Endothelial cell of umbilical vein (primary cell): ENCODE measurements at regions not wholly inside any gene's neighbourhood (a gene's known extent, or its start where the extent isn't known, plus 50 kb on each side); places are given as distances from the start of the nearest gene placed in this dataset.

Experiments
- BruUV-seq: library from RNA; stranded (reverse); fragments of 400-500 nt; replicated peaks from 2 replicates; lab custom pipeline; 2021; lab: Mats Ljungman, UMichigan
- CTCF ChIA-PET: fragments of 300-600, 350-600 bp; sonication (Branson Sonifier 250); formaldehyde crosslinking; loops from one replicate; lab custom pipeline; 2021; ENCODE audit warnings: antibody characterized with exemption, inconsistent platforms; lab: Charles Lee
- POLR2A ChIA-PET: fragments of 300-600, 350-600 bp; sonication (Branson Sonifier 250); formaldehyde crosslinking; loops from one replicate; lab custom pipeline; 2021; ENCODE audit warnings: antibody characterized with exemption, inconsistent platforms; lab: Charles Lee
- DNase-seq: peaks from one replicate; pipeline ENCODE4 v3.0.0-alpha.2; 2011; ENCODE audit warnings: low read depth, low spot score
- FAIRE-seq: peaks from 2 replicates; lab custom pipeline; 2011; peaks lifted over from hg19 to GRCh38; lab: Jason Lieb, UNC
- H2AFZ ChIP-seq: 2 replicates; pipeline ENCODE4 v1.6.0; 2012; ENCODE audit warnings: low read depth, low read length, control low read depth, inconsistent platforms
- H3K27ac ChIP-seq: 2 replicates; pipeline ENCODE4 v1.5.1; 2011; ENCODE audit warnings: low read depth, mild to moderate bottlenecking, control low read depth, low read length, moderate library complexity; ENCODE audit not compliant: insufficient read depth
- H3K27me3 ChIP-seq, 2 experiments: 2 replicates each; pipeline versions ENCODE4 v1.6.0 to v1.6.1; 2011; ENCODE audit warnings: low read length in 2 of 2, mixed read lengths in 1 of 2; ENCODE audit not compliant: control insufficient read depth in 2 of 2, insufficient read depth in 2 of 2
- H3K36me3 ChIP-seq, 2 experiments: 2 replicates in 1 of 2; 3 replicates in 1 of 2; pipeline ENCODE4 v1.5.1; 2011; ENCODE audit warnings: low read length in 2 of 2, mild to moderate bottlenecking in 1 of 2, moderate library complexity in 1 of 2; ENCODE audit not compliant: control insufficient read depth in 2 of 2, insufficient read depth in 2 of 2; ENCODE audit errors: extremely low read depth in 1 of 2
- H3K4me1 ChIP-seq: 3 replicates; pipeline ENCODE4 v1.5.1; 2011; ENCODE audit warnings: mild to moderate bottlenecking, low read length; ENCODE audit not compliant: control insufficient read depth, insufficient read depth; ENCODE audit errors: extremely low read depth
- H3K4me2 ChIP-seq: 2 replicates; pipeline ENCODE4 v1.6.1; 2011; ENCODE audit warnings: low read length, control low read depth, mixed read lengths; ENCODE audit not compliant: insufficient read depth
- H3K4me3 ChIP-seq, 3 experiments: fragments of 200-600 bp in 1 of 3; sonication (generic), shearing (Covaris generic) in 1 of 3; replicated peaks in 1 of 3; 2 replicates each; pipeline ENCODE4 v1.5.1; 2011 to 2016; ENCODE audit warnings: control low read depth in 3 of 3, low read length in 3 of 3, mild to moderate bottlenecking in 2 of 3, inconsistent platforms in 1 of 3, low read depth in 1 of 3, moderate library complexity in 1 of 3; ENCODE audit not compliant: insufficient read depth in 1 of 3
- H3K79me2 ChIP-seq: 2 replicates; pipeline ENCODE4 v1.6.0; 2012; ENCODE audit warnings: low read length, inconsistent platforms; ENCODE audit not compliant: control insufficient read depth, insufficient read depth
- H3K9ac ChIP-seq: replicated peaks from 2 replicates; pipeline ENCODE3; 2011; ENCODE audit warnings: low read length, control low read depth; ENCODE audit not compliant: insufficient read depth; ENCODE audit errors: extremely low read depth
- H3K9me1 ChIP-seq: replicated peaks from 3 replicates; pipeline ENCODE4 v1.6.0; 2011; ENCODE audit warnings: mild to moderate bottlenecking, low read length; ENCODE audit not compliant: control insufficient read depth, insufficient read depth; ENCODE audit errors: extremely low read depth
- H3K9me3 ChIP-seq: replicated peaks from 2 replicates; pipeline ENCODE4 v1.5.1; 2012; ENCODE audit warnings: low read length, inconsistent platforms; ENCODE audit not compliant: control insufficient read depth, insufficient read depth
- H4K20me1 ChIP-seq: replicated peaks from 2 replicates; pipeline ENCODE3; 2011; ENCODE audit warnings: mild to moderate bottlenecking, low read length; ENCODE audit not compliant: control insufficient read depth, insufficient read depth; ENCODE audit errors: extremely low read depth
- EZH2 ChIP-seq: IDR thresholded peaks from 2 replicates; pipeline ENCODE4 v1.6.1; 2012; ENCODE audit warnings: borderline replicate concordance, low read depth, mild to moderate bottlenecking, moderate library complexity, low read length, inconsistent platforms; ENCODE audit not compliant: severe bottlenecking
- FOS ChIP-seq: IDR thresholded peaks from 2 replicates; pipeline ENCODE4 v1.6.1; 2011; ENCODE audit warnings: mild to moderate bottlenecking, low read length, moderate library complexity, borderline replicate concordance; ENCODE audit not compliant: insufficient read depth
- GATA2 ChIP-seq: IDR thresholded peaks from 2 replicates; pipeline ENCODE4 v1.7.0; 2011; ENCODE audit warnings: low read depth, mild to moderate bottlenecking, moderate library complexity, mixed read lengths, low read length; ENCODE audit not compliant: insufficient read length, insufficient read depth
- JUN ChIP-seq: IDR thresholded peaks from 2 replicates; pipeline ENCODE4 v1.6.1; 2011; ENCODE audit warnings: borderline replicate concordance, low read depth; ENCODE audit not compliant: insufficient read length, insufficient read depth
- MYC ChIP-seq: IDR thresholded peaks from one replicate; pipeline ENCODE4 v1.6.1; 2011; ENCODE audit warnings: mild to moderate bottlenecking, low read depth, low read length
- POLR2A ChIP-seq: IDR thresholded peaks from 2 replicates; pipeline ENCODE4 v1.6.1; 2012; ENCODE audit warnings: low read depth, mild to moderate bottlenecking, control low read depth, low read length
- POLR2AphosphoS5 ChIP-seq: IDR thresholded peaks from 2 replicates; pipeline ENCODE4 v1.6.1; 2012; ENCODE audit warnings: low read depth, mild to moderate bottlenecking, control low read depth, low read length, moderate library complexity; ENCODE audit not compliant: insufficient read depth
- dilution Hi-C: fragments of 300-500 bp; cut with MboI; formaldehyde crosslinking; loops from one replicate; pipeline ENCODE4 v1.15.0; 2019; ENCODE audit warnings: low sequenced_read_pairs; ENCODE audit not compliant: extremely low pct_ligation_motif_present
- intact Hi-C: fragments of 100-400 bp; cut with micrococcal nuclease; formaldehyde crosslinking; loops from one replicate; pipeline ENCODE4 v1.10.0; 2022
- TF ChIP-seq, protein P1 (sequence below), 2 donors: IDR thresholded peaks; 1 replicate in 1 of 2; 2 replicates in 1 of 2; pipeline ENCODE4 v1.5.1; 2011; ENCODE audit warnings: low read length in 2 of 2, mild to moderate bottlenecking in 2 of 2, moderate library complexity in 2 of 2, control low read depth in 1 of 2, inconsistent platforms in 1 of 2, low read depth in 1 of 2; ENCODE audit not compliant: insufficient read depth in 1 of 2; ENCODE audit errors: extremely low read depth in 1 of 2
- TF ChIP-seq, protein P2 (sequence below): IDR thresholded peaks from 2 replicates; pipeline ENCODE4 v1.6.1; 2011; ENCODE audit not compliant: insufficient read depth, insufficient read length

GRCh38 chrX:114037515-114037914 lies 546.4 kb upstream of the HTR2C start:
- no peak for DNase-seq
- H3K9ac ChIP-seq = no peak overlapping the region

DNA sequence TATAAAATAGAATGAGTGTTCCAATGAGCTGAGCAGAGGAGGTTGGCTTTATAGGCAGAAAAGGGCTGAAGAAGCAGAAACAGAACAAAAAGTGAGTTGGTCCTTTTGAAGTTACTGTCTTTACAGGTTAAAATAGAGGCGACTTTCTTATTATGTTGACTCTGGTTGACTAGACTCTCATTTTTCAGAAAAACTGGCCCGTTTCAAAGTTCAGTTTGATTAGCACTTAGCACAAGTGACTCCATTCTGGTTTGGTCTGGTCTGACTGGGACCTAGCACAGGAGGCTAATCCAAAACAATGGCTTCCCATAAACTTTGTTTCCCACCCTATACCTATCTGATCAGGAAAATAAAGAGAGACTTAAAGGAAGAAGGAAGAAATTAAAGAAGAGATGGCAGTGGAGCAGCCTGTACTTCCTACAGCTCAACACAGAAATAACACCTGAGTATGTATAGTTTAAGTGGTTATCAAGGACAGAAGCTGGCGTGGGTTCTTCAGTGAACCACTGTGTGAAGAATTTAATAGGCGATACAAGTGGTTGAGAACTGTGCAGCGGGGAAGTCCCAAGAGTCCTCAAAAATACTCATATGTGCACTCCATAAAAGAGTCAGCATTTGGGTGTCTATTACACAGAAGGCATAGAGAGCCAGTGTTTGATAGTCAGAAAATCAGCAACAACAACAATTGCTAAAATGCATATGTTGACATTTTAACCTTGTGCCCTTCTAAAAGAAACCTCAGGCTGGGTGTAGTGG lies 554.8 kb upstream of the HTR2C start:
- POLR2A ChIA-PET = no interaction called here
- no peaks in the 10 kb centered on the region for H4K20me1 ChIP-seq
- intact Hi-C loops = no loop called here
- TF ChIP-seq, protein P1, sequence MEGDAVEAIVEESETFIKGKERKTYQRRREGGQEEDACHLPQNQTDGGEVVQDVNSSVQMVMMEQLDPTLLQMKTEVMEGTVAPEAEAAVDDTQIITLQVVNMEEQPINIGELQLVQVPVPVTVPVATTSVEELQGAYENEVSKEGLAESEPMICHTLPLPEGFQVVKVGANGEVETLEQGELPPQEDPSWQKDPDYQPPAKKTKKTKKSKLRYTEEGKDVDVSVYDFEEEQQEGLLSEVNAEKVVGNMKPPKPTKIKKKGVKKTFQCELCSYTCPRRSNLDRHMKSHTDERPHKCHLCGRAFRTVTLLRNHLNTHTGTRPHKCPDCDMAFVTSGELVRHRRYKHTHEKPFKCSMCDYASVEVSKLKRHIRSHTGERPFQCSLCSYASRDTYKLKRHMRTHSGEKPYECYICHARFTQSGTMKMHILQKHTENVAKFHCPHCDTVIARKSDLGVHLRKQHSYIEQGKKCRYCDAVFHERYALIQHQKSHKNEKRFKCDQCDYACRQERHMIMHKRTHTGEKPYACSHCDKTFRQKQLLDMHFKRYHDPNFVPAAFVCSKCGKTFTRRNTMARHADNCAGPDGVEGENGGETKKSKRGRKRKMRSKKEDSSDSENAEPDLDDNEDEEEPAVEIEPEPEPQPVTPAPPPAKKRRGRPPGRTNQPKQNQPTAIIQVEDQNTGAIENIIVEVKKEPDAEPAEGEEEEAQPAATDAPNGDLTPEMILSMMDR (IDR thresholded peaks at IDR 0.05; ENCODE audit: extremely low read depth in 1 of 2, insufficient read depth in 1 of 2, low read depth in 1 of 2, low read length in 2 of 2) = no peak
- TF ChIP-seq GATA2 (no peak), POLR2A (no peak), FOS (no peak), MYC (no peak), JUN (no peak), EZH2 (no peak), POLR2AphosphoS5 (no peak)
- TF ChIP-seq, protein P2, sequence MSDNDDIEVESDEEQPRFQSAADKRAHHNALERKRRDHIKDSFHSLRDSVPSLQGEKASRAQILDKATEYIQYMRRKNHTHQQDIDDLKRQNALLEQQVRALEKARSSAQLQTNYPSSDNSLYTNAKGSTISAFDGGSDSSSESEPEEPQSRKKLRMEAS = no peak
- H3K27ac ChIP-seq = no peak overlapping the region
- dilution Hi-C loops = no loop called here
- CTCF ChIA-PET = no interaction called here
- no peaks in the 10 kb centered on the region for H3K9me3 ChIP-seq
- FAIRE-seq (no peak), DNase-seq (no peak)
- H2AFZ ChIP-seq = no peak overlapping the region
- no peak overlapping the region for H3K4me3 ChIP-seq
- H3K4me1 ChIP-seq = no peaks in the 10 kb centered on the region
- H3K4me2 ChIP-seq = no peak overlapping the region
- H3K9me1 ChIP-seq = no peaks in the 10 kb centered on the region
- H3K36me3 ChIP-seq = no peaks in the 10 kb centered on the region
- BruUV-seq = no TSS peak
- no peaks in the 10 kb centered on the region for H3K79me2 ChIP-seq
- H3K27me3 ChIP-seq = no peaks in the 10 kb centered on the region
- H3K9ac ChIP-seq = no peak overlapping the region

More at GRCh38 chrX:114037515-114037914, 546.4 kb upstream of the HTR2C start:
- no peak overlapping the region for H3K4me3 ChIP-seq
- H3K4me1 ChIP-seq = no peaks in the 10 kb centered on the region
- TF ChIP-seq, protein P1 (IDR thresholded peaks at IDR 0.05; ENCODE audit: extremely low read depth in 1 of 2, insufficient read depth in 1 of 2, low read depth in 1 of 2, low read length in 2 of 2) = no peak
- no peak for TF ChIP-seq GATA2
- TF ChIP-seq EZH2 = no peak
- no peak overlapping the region for H3K27ac ChIP-seq
- H3K36me3 ChIP-seq = no peaks in the 10 kb centered on the region
- POLR2A ChIA-PET = no interaction called here
- CTCF ChIA-PET = no interaction called here
- no peak overlapping the region for H2AFZ ChIP-seq
- no peak for FAIRE-seq
- dilution Hi-C loops (no loop called here), intact Hi-C loops (no loop called here)
- no peaks in the 10 kb centered on the region for H3K79me2 ChIP-seq
- no peaks in the 10 kb centered on the region for H4K20me1 ChIP-seq
- H3K4me2 ChIP-seq = no peak overlapping the region
- no peaks in the 10 kb centered on the region for H3K27me3 ChIP-seq
- no peaks in the 10 kb centered on the region for H3K9me3 ChIP-seq
- no TSS peak for BruUV-seq
- H3K9me1 ChIP-seq = no peaks in the 10 kb centered on the region
